Spleen (tissue), 11 donors: ENCODE measurements at regions not wholly inside any gene's neighbourhood (a gene's known extent, or its start where the extent isn't known, plus 50 kb on each side); places are given as distances from the start of the nearest gene placed in this dataset.

Experiments used
- DNase-seq: peaks from one replicate; pipeline ENCODE4 v3.0.0-alpha.2; 2020
- H3K27ac ChIP-seq, 8 donors: fragments of 200-600 bp; sonication (generic) in 7 of 8; 1 replicate in 4 of 8; 2 replicates in 4 of 8; pipeline versions ENCODE4 v1.5.0 to v1.8.0; 2016 to 2021; ENCODE audit warnings: inconsistent platforms in 4 of 8, mild to moderate bottlenecking in 4 of 8, moderate library complexity in 1 of 8
- H3K27me3 ChIP-seq, 7 donors: fragments of 200-600 bp; sonication (generic) in 6 of 7; replicated peaks in 1 of 7; 1 replicate in 4 of 7; 2 replicates in 3 of 7; pipeline versions ENCODE4 v1.5.0 to v1.8.0; 2016 to 2021; ENCODE audit warnings: inconsistent platforms in 3 of 7, mild to moderate bottlenecking in 1 of 7
- H3K36me3 ChIP-seq, 6 donors: fragments of 200-600 bp; sonication (generic) in 5 of 6; 1 replicate in 4 of 6; 2 replicates in 2 of 6; pipeline versions ENCODE4 v1.5.0 to v1.8.0; 2016 to 2021; ENCODE audit warnings: inconsistent platforms in 2 of 6
- H3K4me1 ChIP-seq, 6 donors: fragments of 200-600 bp; sonication (generic) in 5 of 6; 1 replicate in 3 of 6; 2 replicates in 3 of 6; pipeline versions ENCODE4 v1.5.0 to v1.8.0; 2016 to 2021; ENCODE audit warnings: inconsistent platforms in 3 of 6
- H3K4me3 ChIP-seq, 8 donors: fragments of 200-600 bp; sonication (generic) in 7 of 8; 1 replicate in 4 of 8; 2 replicates in 4 of 8; pipeline versions ENCODE4 v1.5.0 to v1.8.0; 2016 to 2021; ENCODE audit warnings: inconsistent platforms in 4 of 8, mild to moderate bottlenecking in 4 of 8, moderate library complexity in 2 of 8
- H3K9me3 ChIP-seq, 8 donors: fragments of 200-600 bp; sonication (generic) in 7 of 8; 1 replicate in 4 of 8; 2 replicates in 4 of 8; pipeline versions ENCODE4 v1.5.0 to v1.8.0; 2016 to 2021; ENCODE audit warnings: inconsistent platforms in 4 of 8
- POLR2A ChIP-seq, 3 donors: fragments of 450-650 bp; IDR thresholded peaks; one replicate each; pipeline ENCODE4 v1.5.1; 2017; ENCODE audit warnings: antibody characterized with exemption in 3 of 3, mild to moderate bottlenecking in 1 of 3
- POLR2AphosphoS5 ChIP-seq, 3 donors: sonication (generic); formaldehyde crosslinking; IDR thresholded peaks; one replicate each; pipeline ENCODE4 v1.5.1; 2017; ENCODE audit warnings: antibody characterized with exemption in 3 of 3
- WGBS, 5 donors: extraction: QIAGEN DNeasy Blood & Tissue Kit in 3 of 5; methylation state at CpG; one replicate each; pipeline versions ENCODE4 v1.1.5 to v1.1.7; 2013 to 2018; 5-methylcytosine and 5-hydroxymethylcytosine counted together
- intact Hi-C: fragments of 100-400 bp; cut with DNase I; formaldehyde crosslinking; loops from one replicate; pipeline ENCODE4 v1.15.0; 2023; ENCODE audit warnings: low total_unique reads
- TF ChIP-seq, protein P1 (sequence below), 11 experiments: fragments of 200-600 bp in 7 of 11; fragments of 450-650 bp in 4 of 11; sonication (generic) in 4 of 11; IDR thresholded peaks in 8 of 11; conservative IDR thresholded peaks in 3 of 11; 1 replicate in 7 of 11; 2 replicates in 4 of 11; pipeline versions ENCODE4 v1.4.0 to v1.8.0; 2016 to 2021; ENCODE audit warnings: antibody characterized with exemption in 11 of 11, inconsistent platforms in 4 of 11, mild to moderate bottlenecking in 1 of 11
- donor health status: healthy with polysubstance abuse.
- donor health status: DM: no; HTN: no; CAD: no; lungs with moderate emphysema.
- donor health status: DM: no; HTN: no; CAD: no.
- donor health status: Bipolar disorder and iron deficiency.
- donor health status: healthy.
- donor health status: DM: no; HTN: no; CAD: no.
- donor health status: DM: yes; HTN: yes; CAD: no.

DNA sequence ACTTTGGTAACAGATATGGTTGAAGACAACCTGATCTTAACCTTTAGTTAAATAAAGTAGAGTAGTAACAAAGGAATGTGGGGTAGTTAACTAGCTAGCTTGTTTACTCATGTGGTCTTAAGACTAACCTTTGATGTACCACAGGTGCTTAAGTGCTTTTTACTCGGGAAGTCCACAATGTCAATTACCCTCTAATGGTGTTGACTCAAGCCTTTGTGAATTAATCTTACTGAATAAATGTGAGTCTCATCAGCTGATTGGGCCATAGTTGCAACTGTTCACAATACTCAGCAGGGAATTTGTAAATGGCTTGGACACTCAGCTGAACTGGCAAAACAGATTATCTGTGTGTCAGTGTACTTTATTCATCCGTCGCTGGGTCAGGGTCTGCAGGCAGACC, 119.0 kb upstream of the UGT8 start:
- Histone ChIP-seq H3K36me3 (no peaks in the 10 kb centered on the region), H3K9me3 (no peaks in the 10 kb centered on the region), H3K4me3 (no peak overlapping the region), H3K27ac (no peak overlapping the region), H3K27me3 (peaks cover 0 to 5% (median 0%) of the 10 kb centered on the region in 7 donors), H3K4me1 (no peaks in the 10 kb centered on the region)
- DNase-seq = no peak
- 73 to 80% (median 78%) methylated on average over 3 of the region's 3 CpGs for WGBS, 5 donors
- TF ChIP-seq POLR2AphosphoS5 (IDR thresholded peaks at IDR 0.05) = no peak
- no peak for TF ChIP-seq POLR2A (IDR thresholded peaks at IDR 0.05)
- TF ChIP-seq, protein P1, sequence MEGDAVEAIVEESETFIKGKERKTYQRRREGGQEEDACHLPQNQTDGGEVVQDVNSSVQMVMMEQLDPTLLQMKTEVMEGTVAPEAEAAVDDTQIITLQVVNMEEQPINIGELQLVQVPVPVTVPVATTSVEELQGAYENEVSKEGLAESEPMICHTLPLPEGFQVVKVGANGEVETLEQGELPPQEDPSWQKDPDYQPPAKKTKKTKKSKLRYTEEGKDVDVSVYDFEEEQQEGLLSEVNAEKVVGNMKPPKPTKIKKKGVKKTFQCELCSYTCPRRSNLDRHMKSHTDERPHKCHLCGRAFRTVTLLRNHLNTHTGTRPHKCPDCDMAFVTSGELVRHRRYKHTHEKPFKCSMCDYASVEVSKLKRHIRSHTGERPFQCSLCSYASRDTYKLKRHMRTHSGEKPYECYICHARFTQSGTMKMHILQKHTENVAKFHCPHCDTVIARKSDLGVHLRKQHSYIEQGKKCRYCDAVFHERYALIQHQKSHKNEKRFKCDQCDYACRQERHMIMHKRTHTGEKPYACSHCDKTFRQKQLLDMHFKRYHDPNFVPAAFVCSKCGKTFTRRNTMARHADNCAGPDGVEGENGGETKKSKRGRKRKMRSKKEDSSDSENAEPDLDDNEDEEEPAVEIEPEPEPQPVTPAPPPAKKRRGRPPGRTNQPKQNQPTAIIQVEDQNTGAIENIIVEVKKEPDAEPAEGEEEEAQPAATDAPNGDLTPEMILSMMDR (IDR thresholded peaks at IDR 0.05 in 8 of 11, conservative IDR thresholded peaks at IDR 0.05 in 3 of 11) = no peak
- intact Hi-C loops = no loop called here

DNA sequence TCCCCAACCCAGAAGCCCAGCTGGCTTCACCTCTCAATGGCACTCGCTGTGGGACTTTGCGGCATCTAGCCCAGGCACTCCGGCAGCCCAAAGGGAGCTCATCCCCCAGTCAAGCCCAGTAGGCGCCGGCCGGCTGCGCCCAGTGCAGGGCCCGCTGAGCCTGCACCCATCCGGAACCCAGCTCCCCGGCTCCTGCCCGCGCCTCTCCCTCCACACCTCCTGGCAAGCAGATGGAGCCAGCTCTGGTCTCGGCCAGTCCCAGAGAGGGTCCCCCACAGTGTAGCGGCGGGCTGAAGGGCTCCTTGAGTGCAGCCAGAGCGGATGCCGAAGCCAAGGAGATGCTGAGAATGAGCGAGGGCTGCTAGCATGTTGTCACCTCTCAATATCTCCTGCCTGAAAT, 116.8 kb upstream of the UGT8 start:
- H3K36me3 ChIP-seq = no peaks in the 10 kb centered on the region
- peaks cover 0 to 5% (median 0%) of the 10 kb centered on the region in 7 donors for H3K27me3 ChIP-seq
- intact Hi-C loops = no loop called here
- no peak overlapping the region for H3K27ac ChIP-seq
- DNase-seq = peak; percentile 66
- TF ChIP-seq POLR2AphosphoS5 (IDR thresholded peaks at IDR 0.05) (no peak), POLR2A (IDR thresholded peaks at IDR 0.05) (no peak)
- TF ChIP-seq, protein P1 (IDR thresholded peaks at IDR 0.05 in 8 of 11, conservative IDR thresholded peaks at IDR 0.05 in 3 of 11) = no peak
- 82 to 92% (median 91%) methylated on average over 8 to 18 of the region's 18 CpGs for WGBS, 5 donors
- H3K9me3 ChIP-seq = no peaks in the 10 kb centered on the region
- no peak overlapping the region for H3K4me3 ChIP-seq
- H3K4me1 ChIP-seq = no peaks in the 10 kb centered on the region

DNA sequence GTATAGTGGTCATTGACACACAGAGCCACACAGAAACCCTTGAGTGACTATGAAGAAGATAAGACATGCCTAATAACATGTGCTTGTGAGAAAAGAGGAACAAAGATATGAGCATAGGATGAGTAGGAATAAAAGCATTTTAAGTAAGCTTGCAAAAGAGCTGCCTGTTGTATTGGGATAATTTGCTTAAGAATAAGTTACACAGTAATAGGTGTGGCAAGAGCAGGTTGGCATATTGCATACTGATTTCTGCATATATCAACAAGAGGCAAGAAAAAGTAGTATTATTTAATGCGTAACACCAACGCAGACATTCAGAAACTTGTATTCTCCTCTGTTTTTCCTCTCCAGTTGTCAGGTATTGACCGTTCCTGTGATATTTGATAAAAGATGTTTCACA, 111.5 kb upstream of the UGT8 start:
- intact Hi-C loops = no loop called here
- no peaks in the 10 kb centered on the region for H3K27me3 ChIP-seq
- no peaks in the 10 kb centered on the region for H3K4me1 ChIP-seq
- no peaks in the 10 kb centered on the region for H3K9me3 ChIP-seq
- H3K36me3 ChIP-seq = no peaks in the 10 kb centered on the region
- H3K4me3 ChIP-seq = no peak overlapping the region
- 88 to 93% (median 90%) methylated on average over 3 of the region's 3 CpGs for WGBS, 5 donors
- TF ChIP-seq, protein P1 (IDR thresholded peaks at IDR 0.05 in 8 of 11, conservative IDR thresholded peaks at IDR 0.05 in 3 of 11) = no peak
- no peak for TF ChIP-seq POLR2AphosphoS5 (IDR thresholded peaks at IDR 0.05)
- TF ChIP-seq POLR2A (IDR thresholded peaks at IDR 0.05) = no peak
- no peak overlapping the region for H3K27ac ChIP-seq
- DNase-seq = no peak

DNA sequence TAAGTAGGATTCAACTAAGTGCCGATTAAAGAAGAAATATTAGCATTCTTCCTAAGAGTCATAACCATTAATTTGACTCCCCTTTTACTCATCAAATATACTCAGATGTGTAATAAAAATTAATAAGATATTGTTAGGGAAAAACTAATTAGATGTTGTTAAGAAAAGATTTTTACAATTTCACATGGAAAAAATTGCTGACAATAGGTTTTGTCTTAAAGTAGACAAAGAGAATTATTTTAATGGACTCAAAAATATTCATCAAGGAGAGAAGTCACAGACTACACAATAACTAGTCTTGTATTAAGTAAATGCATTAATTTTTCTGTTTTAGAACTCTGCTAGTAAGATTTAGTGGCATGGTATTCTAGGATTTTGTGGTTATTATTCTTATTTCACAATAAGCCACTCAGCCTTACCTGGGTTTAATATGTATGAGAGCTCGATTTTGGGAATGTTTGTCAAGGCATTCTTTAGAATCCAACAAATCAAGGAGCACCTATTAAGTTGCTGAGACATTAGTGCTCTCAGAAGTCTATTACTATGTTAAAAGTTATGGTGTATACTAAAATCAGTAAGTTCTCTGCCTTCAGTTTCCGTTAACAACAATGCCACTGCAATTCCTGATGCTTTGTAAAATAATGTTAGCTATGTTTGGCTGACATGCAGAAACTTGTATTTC, 110.2 kb upstream of the UGT8 start:
- Histone ChIP-seq H3K27ac (no peak overlapping the region), H3K9me3 (no peaks in the 10 kb centered on the region), H3K4me3 (no peak overlapping the region), H3K27me3 (no peaks in the 10 kb centered on the region), H3K4me1 (no peaks in the 10 kb centered on the region), H3K36me3 (no peaks in the 10 kb centered on the region)
- intact Hi-C loops = no loop called here
- TF ChIP-seq, protein P1 (IDR thresholded peaks at IDR 0.05 in 8 of 11, conservative IDR thresholded peaks at IDR 0.05 in 3 of 11) = no peak
- TF ChIP-seq POLR2A (IDR thresholded peaks at IDR 0.05) (no peak), POLR2AphosphoS5 (IDR thresholded peaks at IDR 0.05) (no peak)
- DNase-seq = no peak
- WGBS, 5 donors = 69 to 81% (median 76%) methylated on average over 3 of the region's 3 CpGs
